Effector memory CD8-positive, alpha-beta T cell (primary cell): ENCODE measurements at regions not wholly inside any gene's neighbourhood (a gene's known extent, or its start where the extent isn't known, plus 50 kb on each side); places are given as distances from the start of the nearest gene placed in this dataset.
A peak's percentile ranks its signal among the peaks of the same experiment; 100 is the strongest.
"Not testable (repeated sequence)": the region's sequence is repeated elsewhere in the genome, so short reads cannot be mapped to it uniquely, and the experiment has no call there.

ENCODE experiments used
- ATAC-seq: fragments of 150-1000 bp; cut with Tn5 transposase; replicated peaks from 2 replicates; pipeline ENCODE4 v1.10.0; 2021; ENCODE audit warnings: mild to moderate bottlenecking, moderate library complexity
- DNase-seq, 3 experiments: peaks; one replicate each; pipeline ENCODE4 v3.0.0; 2021
- H3K27ac Mint-ChIP-seq, 2 donors: one replicate each; pipeline ENCODE4 v1.8.0; 2022; ENCODE audit warnings: mild to moderate bottlenecking in 2 of 2, mixed read lengths in 2 of 2, moderate library complexity in 2 of 2
- H3K27me3 Mint-ChIP-seq, 2 donors: one replicate each; pipeline ENCODE4 v1.8.0; 2022; ENCODE audit warnings: mixed read lengths in 2 of 2
- H3K36me3 Mint-ChIP-seq: one replicate; pipeline ENCODE4 v1.8.0; 2022; ENCODE audit warnings: mild to moderate bottlenecking, moderate library complexity, mixed read lengths; ENCODE audit not compliant: insufficient read depth
- H3K4me1 Mint-ChIP-seq, 2 donors: one replicate each; pipeline ENCODE4 v1.8.0; 2022; ENCODE audit warnings: low read depth in 2 of 2, mixed read lengths in 2 of 2
- H3K4me3 Mint-ChIP-seq, 2 donors: one replicate each; pipeline ENCODE4 v1.8.0; 2022; ENCODE audit warnings: mild to moderate bottlenecking in 2 of 2, mixed read lengths in 2 of 2, moderate library complexity in 2 of 2
- H3K9me3 Mint-ChIP-seq, 2 donors: one replicate each; pipeline ENCODE4 v1.8.0; 2022; ENCODE audit warnings: mixed read lengths in 2 of 2

DNA sequence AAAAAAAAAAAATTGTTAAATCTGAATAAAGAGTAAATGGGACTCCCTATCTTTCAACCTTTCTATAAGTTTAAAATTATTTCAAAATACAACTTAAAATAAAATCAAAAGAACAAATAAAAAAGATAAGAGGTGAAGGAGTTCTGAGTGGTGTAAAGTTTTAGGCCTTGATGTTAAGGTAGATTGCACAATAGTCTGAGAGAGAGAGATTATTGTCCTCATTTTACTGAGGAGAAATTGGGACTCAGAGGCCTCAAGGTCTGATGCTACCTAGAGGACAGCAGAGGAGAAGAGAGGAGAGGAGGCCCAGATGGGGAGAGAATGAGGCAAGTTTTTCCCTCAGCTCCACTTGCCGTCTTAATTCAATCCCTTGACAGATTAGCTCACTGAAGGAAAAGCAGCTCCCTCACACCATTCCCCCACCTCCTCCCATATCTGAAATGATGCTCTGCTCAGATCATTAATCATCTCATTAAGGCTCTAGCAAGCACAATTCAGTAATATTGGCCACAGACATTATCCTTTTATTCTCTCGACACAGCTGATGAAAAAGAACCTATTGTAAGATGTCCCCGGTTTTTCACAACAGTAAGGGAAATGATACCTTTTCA lies 106.3 kb upstream of the PTPN13 start:
- Mint-ChIP-seq H3K9me3 (no peaks in the 10 kb centered on the region), H3K27me3 (no peaks in the 10 kb centered on the region), H3K4me1 (no peaks in the 10 kb centered on the region), H3K27ac (no peak overlapping the region), H3K4me3 (no peak overlapping the region), H3K36me3 (no peaks in the 10 kb centered on the region)
- DNase-seq (no peak), ATAC-seq (no peak)

DNA sequence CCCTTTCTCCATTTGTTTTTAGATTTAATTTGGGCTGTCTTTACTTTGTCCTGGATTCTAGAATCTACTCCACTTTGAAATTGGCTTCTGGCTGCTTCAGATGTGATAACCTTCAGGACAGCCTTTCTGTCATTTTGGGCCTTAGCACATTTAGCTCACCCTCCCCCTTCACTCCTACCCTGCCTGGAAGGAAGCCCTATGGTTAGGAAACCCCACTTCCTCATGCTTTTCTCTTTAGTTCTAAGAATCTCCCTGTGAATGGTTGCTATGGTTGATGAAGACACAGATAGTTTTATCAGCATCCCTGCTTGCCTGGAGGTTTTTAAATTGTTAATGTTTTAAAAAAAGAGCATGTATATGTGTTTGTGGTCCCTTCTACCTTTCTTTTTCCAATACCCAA lies 100.7 kb upstream of the PTPN13 start:
- DNase-seq: no peak
- no peaks in the 10 kb centered on the region for H3K9me3 Mint-ChIP-seq

DNA sequence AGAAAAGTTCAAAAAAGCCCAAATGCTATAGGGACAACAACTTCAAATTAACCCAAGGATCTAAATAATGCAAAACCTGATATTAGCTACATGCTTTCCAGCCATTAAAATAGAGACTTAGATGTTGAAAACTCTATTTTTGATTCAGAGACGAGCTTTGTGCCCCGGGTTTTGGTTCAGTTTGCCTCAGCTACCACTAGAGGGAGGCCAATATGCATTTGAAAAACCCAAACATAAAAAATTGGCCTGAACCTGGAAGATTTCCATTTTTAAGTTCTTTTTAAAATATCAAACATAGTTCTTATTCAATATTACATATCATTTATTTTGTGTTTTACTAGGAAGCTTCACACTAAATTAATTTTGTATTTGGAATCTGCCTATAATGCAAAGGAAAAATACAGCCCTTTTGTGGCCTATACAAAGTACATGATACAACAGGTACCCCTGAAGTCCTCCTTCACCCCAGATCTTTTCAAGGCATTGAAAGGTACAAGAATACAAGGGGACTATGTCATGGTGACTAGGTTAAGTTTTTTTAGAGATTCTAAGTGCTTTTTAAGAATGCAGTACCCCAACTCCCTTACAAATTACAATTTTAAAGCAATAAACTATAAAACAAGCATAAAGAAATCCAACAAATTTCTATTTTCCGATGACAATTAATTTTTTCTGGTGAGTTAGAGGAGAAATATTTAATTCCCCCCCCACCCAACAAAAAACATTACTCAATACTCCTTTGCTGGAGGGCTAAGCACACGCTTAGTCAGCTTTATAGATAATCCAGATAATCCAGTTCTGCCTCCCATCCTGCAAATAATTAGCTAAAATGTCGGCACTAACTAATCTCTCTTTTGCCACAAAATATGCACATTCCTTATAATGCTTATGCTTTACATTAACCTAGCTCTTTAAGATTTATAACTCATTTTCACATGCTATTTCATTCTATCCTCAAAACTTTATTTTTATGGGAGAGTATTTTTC lies 97.7 kb upstream of the PTPN13 start:
- no peak for ATAC-seq

More for the DNA sequence above, 100.7 kb upstream of the PTPN13 start:
- Mint-ChIP-seq H3K36me3 (no peaks in the 10 kb centered on the region), H3K4me3 (no peak overlapping the region), H3K27me3 (no peaks in the 10 kb centered on the region), H3K27ac (no peak overlapping the region), H3K4me1 (no peaks in the 10 kb centered on the region)
- ATAC-seq: no peak

DNA sequence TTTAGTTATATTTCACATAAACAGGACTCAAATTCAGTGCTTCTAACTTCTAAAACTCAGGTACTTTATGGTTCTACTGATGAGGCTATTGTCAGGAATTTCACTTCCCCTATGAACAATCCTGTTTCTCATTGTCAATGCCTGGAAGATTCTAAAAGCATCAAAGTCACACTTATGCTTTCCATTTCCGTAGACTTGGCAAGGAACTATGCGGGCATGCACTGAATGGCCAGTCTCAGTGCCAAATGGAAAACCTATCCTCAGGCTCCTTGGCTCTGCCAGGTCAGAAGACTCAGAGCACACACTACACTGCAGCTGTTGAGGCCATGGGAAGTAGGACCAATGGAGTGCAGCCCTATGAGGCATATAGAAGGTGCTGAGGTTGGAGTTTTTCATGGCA lies 97.0 kb upstream of the PTPN13 start:
- ATAC-seq: no peak
- Mint-ChIP-seq H3K27ac (no peak overlapping the region), H3K27me3 (no peaks in the 10 kb centered on the region), H3K9me3 (no peaks in the 10 kb centered on the region), H3K36me3 (no peaks in the 10 kb centered on the region), H3K4me1 (no peaks in the 10 kb centered on the region), H3K4me3 (no peak overlapping the region)
- no peak for DNase-seq

More for the DNA sequence above, 97.7 kb upstream of the PTPN13 start:
- H3K4me1 Mint-ChIP-seq: no peaks in the 10 kb centered on the region
- no peaks in the 10 kb centered on the region for H3K36me3 Mint-ChIP-seq
- peak in 2 of 3 experiments; percentile 7 to 16 for DNase-seq
- no peaks in the 10 kb centered on the region for H3K9me3 Mint-ChIP-seq
- no peaks in the 10 kb centered on the region for H3K27me3 Mint-ChIP-seq
- H3K27ac Mint-ChIP-seq: no peak overlapping the region
- H3K4me3 Mint-ChIP-seq: no peak overlapping the region

DNA sequence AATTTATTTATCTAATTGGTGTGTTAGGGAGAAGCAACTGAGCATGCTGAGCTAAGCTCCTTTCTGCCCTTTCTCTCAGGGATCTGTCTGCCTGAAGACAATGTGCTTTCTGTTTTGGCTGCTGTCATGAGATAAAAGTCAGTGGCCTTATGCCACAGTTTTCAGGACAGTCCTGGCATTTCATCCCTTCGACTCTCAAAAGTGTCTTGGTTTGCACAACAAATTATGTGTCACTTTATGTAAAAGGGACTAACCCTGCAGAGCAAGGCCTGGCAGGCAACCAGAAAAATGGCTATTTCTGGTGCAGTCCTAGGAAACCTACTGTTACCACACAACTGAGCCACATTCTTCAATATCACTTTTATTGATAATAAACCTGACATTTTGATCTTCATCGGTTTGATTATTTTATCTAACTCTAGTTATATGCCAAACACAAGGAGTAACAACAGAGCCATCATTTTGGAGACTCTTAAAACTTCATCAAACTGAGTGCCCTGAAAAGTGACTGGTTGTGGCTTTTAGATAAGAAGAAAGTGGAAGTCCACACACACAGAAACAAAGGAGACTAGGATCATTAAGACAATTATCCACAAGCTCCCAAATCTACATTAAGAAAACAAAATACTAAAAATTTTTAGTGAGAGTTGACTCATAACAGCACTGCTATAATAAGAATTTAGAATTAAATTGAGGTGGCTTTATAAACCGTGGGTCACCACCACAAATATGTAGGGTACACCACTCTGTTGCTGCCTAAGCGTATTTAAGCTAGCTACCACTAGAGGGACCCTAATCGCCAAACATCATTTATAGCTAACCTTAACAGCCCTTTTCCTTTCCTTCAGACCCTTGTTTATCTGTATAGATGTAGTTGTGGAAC lies 95.9 kb upstream of the PTPN13 start:
- Mint-ChIP-seq H3K9me3 (no peaks in the 10 kb centered on the region), H3K36me3 (no peaks in the 10 kb centered on the region), H3K4me3 (no peak overlapping the region), H3K27me3 (no peaks in the 10 kb centered on the region), H3K4me1 (no peaks in the 10 kb centered on the region), H3K27ac (no peak overlapping the region)
- peak in 2 of 3 experiments; percentile 2 for DNase-seq
- ATAC-seq: peak; percentile 70

DNA sequence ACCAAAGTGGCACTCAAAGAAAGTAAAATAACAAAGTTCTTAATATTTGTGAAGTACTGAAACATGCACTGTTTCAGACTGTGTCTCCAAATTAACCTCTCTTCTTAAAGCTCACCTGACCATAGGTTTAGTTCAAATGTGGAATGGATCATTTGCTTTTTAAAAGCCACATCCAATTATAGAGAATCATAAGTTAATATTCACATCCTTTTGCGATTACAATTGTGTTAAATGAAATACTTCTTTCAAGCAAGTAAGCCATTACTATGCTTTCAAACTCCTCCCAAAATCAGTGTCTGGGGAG lies 95.3 kb upstream of the PTPN13 start:
- ATAC-seq (no peak), DNase-seq (no peak)
- no peak overlapping the region for H3K4me3 Mint-ChIP-seq
- H3K27me3 Mint-ChIP-seq: no peaks in the 10 kb centered on the region
- H3K27ac Mint-ChIP-seq: no peak overlapping the region
- no peaks in the 10 kb centered on the region for H3K9me3 Mint-ChIP-seq
- no peaks in the 10 kb centered on the region for H3K4me1 Mint-ChIP-seq
- no peaks in the 10 kb centered on the region for H3K36me3 Mint-ChIP-seq

DNA sequence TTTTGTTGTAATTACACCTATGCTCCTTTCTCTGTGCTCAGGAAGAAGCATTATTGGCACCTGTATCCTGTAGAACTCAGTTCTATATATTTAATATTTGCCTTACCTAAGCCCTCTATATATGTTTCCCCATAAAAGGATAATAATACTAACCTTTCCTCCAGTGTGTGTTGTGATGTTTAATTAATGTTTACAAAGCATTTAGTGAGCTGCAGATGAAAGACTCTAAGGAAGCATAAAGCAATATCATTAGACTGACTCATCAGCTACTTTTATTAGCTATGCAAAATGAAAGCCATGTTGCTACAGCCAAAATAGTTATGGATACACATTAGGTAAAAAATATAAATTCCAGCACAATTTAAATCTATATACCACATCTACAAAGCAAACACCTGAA lies 93.6 kb upstream of the PTPN13 start:
- Mint-ChIP-seq H3K9me3 (no peaks in the 10 kb centered on the region), H3K4me3 (no peak overlapping the region), H3K4me1 (no peaks in the 10 kb centered on the region), H3K27me3 (peaks cover 0 to 6% of the 10 kb centered on the region in 2 donors), H3K36me3 (no peaks in the 10 kb centered on the region), H3K27ac (no peak overlapping the region)
- no peak for DNase-seq
- no peak for ATAC-seq

DNA sequence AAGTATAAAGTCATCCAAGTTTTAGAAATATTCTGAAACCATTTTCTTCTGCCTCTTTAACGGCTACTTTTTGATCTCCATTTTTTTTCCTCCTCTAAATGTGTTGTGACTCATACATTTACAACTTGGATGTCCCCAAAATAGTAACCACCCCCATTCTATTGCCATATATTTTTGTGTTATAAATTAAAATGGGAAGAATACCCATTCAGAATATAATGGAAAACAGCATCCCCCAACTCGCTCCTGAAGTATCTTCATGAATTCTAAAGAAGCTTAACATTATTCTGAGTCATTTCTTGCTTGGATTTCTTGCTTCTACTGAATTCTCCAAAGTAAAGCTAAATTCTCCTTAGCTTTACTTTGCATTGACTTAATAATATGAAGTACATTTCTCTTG lies 92.0 kb upstream of the PTPN13 start:
- Mint-ChIP-seq H3K4me1 (no peaks in the 10 kb centered on the region), H3K36me3 (no peaks in the 10 kb centered on the region), H3K27ac (no peak overlapping the region), H3K27me3 (peaks cover 0 to 6% of the 10 kb centered on the region in 2 donors), H3K9me3 (no peaks in the 10 kb centered on the region), H3K4me3 (no peak overlapping the region)
- no peak for ATAC-seq
- DNase-seq: no peak

DNA sequence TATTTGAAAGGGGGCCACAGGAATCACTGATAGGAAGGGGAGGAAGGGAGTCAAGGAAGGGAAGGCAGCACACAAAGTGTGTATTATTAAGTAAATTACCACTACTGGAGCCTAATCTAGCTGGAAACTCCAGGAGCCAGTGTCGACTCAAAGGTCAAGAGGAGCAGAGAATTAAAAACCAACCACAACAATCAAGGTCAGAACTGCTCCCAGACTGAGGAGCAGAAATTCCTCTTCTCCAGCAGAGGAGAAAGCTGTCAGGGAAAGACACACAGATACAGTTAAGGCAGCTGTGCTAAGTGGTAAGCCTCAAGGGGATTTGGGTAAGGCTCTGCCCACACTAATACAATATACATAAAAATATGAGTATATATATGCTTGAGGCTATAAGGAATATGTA lies 87.5 kb upstream of the PTPN13 start:
- peaks cover 0 to 2% of the 10 kb centered on the region in 2 donors for H3K9me3 Mint-ChIP-seq
- DNase-seq (no peak), ATAC-seq (no peak)
- H3K36me3 Mint-ChIP-seq: no peaks in the 10 kb centered on the region
- H3K27ac Mint-ChIP-seq: no peak overlapping the region
- H3K4me1 Mint-ChIP-seq: no peaks in the 10 kb centered on the region
- H3K27me3 Mint-ChIP-seq: peaks cover 5 to 6% of the 10 kb centered on the region in 2 donors
- no peak overlapping the region for H3K4me3 Mint-ChIP-seq

DNA sequence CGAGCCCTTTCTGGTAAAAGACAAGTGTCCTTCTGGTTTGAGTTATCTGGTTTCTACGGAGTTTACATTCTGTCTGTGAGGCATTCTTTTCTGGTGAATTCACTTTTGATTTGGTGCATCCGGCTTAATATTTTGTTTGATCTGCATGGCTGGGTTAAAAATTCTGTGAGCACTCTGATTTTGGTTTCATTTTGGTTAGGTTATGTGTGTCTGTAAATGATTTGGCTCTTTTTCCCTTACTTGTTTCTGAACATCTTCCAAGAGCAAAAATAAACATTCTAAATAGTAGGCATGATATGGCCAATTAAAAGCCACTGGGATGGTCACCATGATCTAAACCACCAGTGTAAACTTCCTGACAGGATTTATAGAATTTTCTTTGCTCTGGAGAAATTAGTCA lies 85.7 kb upstream of the PTPN13 start:
- H3K4me3 Mint-ChIP-seq: no peak overlapping the region
- H3K9me3 Mint-ChIP-seq: peaks cover 0 to 2% of the 10 kb centered on the region in 2 donors
- ATAC-seq (no peak), DNase-seq (no peak)
- H3K36me3 Mint-ChIP-seq: no peaks in the 10 kb centered on the region
- peaks cover 5 to 6% of the 10 kb centered on the region in 2 donors for H3K27me3 Mint-ChIP-seq
- no peaks in the 10 kb centered on the region for H3K4me1 Mint-ChIP-seq
- no peak overlapping the region for H3K27ac Mint-ChIP-seq

DNA sequence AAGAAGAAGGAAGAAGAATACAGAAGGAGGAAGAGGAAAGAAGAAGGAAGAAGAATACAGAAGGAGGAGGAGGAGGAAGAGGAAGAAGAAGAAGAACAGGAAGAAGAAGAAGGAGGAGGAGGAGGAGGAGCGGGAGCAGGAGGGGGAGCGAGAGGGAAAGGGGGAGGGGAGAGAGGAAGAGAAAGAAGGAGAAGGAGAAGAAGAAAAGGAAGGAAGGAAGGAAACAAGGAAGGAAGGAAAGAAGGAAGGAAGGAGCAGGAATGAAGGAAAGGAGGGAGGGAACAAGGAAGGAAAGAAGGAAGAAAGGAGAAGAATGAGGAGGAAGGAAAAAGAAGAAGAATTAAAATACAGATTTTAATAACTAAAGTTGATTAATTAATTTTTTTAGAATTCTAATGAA lies 82.5 kb upstream of the PTPN13 start:
- DNase-seq: no peak
- no peaks in the 10 kb centered on the region for H3K36me3 Mint-ChIP-seq
- H3K27me3 Mint-ChIP-seq: peaks cover 0 to 5% of the 10 kb centered on the region in 2 donors
- H3K27ac Mint-ChIP-seq: no peak overlapping the region
- peaks cover 0 to 2% of the 10 kb centered on the region in 2 donors for H3K9me3 Mint-ChIP-seq
- H3K4me1 Mint-ChIP-seq: no peaks in the 10 kb centered on the region
- H3K4me3 Mint-ChIP-seq: no peak overlapping the region
- no peak for ATAC-seq

DNA sequence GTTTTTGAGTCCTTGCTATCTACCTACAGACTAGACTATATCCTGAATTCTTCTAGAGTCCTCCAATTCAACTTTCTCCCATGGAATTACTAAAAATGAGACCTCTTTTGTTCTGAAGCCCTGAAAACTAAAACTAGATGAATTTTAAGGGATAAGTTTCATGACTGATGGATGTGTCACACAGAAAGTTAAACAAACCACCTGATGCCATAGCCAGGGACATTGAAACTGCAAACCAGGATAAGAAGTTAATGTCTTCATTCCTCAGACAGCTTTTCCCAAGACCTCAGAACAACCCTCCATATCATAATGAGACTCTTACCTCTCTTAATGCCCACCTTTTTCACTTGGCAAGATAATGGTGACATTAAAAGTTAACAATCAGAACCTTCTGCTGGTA lies 81.5 kb upstream of the PTPN13 start:
- ATAC-seq (no peak), DNase-seq (no peak)
- H3K36me3 Mint-ChIP-seq: no peaks in the 10 kb centered on the region
- H3K27ac Mint-ChIP-seq: no peak overlapping the region
- H3K27me3 Mint-ChIP-seq: peaks cover 0 to 5% of the 10 kb centered on the region in 2 donors
- no peaks in the 10 kb centered on the region for H3K4me1 Mint-ChIP-seq
- H3K9me3 Mint-ChIP-seq: peaks cover 0 to 2% of the 10 kb centered on the region in 2 donors
- H3K4me3 Mint-ChIP-seq: no peak overlapping the region

DNA sequence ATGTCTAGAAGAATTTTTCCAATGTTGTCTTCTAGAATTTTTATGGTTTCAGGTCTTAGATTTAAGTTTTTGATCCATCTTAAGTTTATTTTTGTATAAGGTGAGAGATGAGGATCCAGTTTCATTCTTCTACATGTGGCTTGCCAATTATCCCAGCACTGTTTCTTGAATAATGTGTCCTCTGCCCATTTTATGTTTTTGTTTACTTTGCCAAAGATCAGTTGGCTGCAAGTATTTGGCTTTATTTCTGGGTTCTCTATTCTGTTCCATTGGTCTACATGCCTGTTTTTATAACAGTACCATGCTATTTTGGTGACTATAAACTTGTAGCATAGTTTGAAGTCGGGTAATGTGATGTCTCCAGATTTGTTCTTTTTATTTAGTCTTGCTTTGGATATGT lies 78.2 kb upstream of the PTPN13 start:
- H3K9me3 Mint-ChIP-seq, H3K36me3 Mint-ChIP-seq, H3K27ac Mint-ChIP-seq, ATAC-seq, H3K27me3 Mint-ChIP-seq, DNase-seq, H3K4me3 Mint-ChIP-seq, H3K4me1 Mint-ChIP-seq: not testable (repeated sequence)
